Stimulated activated naive CD8-positive, alpha-beta T cell treated with anti-CD3 and anti-CD28 coated beads, Interleukin-15, amount 100 ng/mL, for 72 hours (primary cell): ENCODE measurements at regions not wholly inside any gene's neighbourhood (a gene's known extent, or its start where the extent isn't known, plus 50 kb on each side); places are given as distances from the start of the nearest gene placed in this dataset.

Experiments
- ATAC-seq: fragments of 150-1000 bp; cut with Tn5 transposase; 2 replicates; pipeline ENCODE4 v1.10.0; 2021; ENCODE audit warnings: mild to moderate bottlenecking, moderate library complexity
- DNase-seq, 2 donors: peaks; one replicate each; pipeline ENCODE4 v3.0.0; 2021 to 2022
- H3K27ac Mint-ChIP-seq, 2 donors: one replicate each; pipeline ENCODE4 v1.8.0; 2022; ENCODE audit warnings: mild to moderate bottlenecking in 2 of 2, mixed read lengths in 2 of 2, moderate library complexity in 2 of 2
- H3K27me3 Mint-ChIP-seq: one replicate; pipeline ENCODE4 v1.8.0; 2022; ENCODE audit warnings: mixed read lengths
- H3K4me1 Mint-ChIP-seq: one replicate; pipeline ENCODE4 v1.8.0; 2022; ENCODE audit warnings: mild to moderate bottlenecking, mixed read lengths
- H3K4me3 Mint-ChIP-seq, 2 donors: one replicate each; pipeline ENCODE4 v1.8.0; 2022; ENCODE audit warnings: mild to moderate bottlenecking in 2 of 2, mixed read lengths in 2 of 2, moderate library complexity in 1 of 2
- H3K9me3 Mint-ChIP-seq, 2 donors: one replicate each; pipeline ENCODE4 v1.8.0; 2022; ENCODE audit warnings: mixed read lengths in 2 of 2

- ATAC-seq (peak; percentile 34), DNase-seq (no peak)
- H3K27me3 Mint-ChIP-seq: peaks cover 25% of the 10 kb centered on the region
- H3K27ac Mint-ChIP-seq: no peak overlapping the region
- no peak overlapping the region for H3K4me3 Mint-ChIP-seq
- no peaks in the 10 kb centered on the region for H3K4me1 Mint-ChIP-seq
- no peaks in the 10 kb centered on the region for H3K9me3 Mint-ChIP-seq
Observed at GRCh38 chr10:120734483-120735078, 116.6 kb upstream of the WDR11 start.

GRCh38 chr10:120735315-120735714 lies 115.8 kb upstream of the WDR11 start:
- Mint-ChIP-seq H3K4me1 (no peaks in the 10 kb centered on the region), H3K27me3 (peaks cover 25% of the 10 kb centered on the region), H3K9me3 (no peaks in the 10 kb centered on the region), H3K27ac (no peak overlapping the region), H3K4me3 (no peak overlapping the region)
- DNase-seq: no peak
- no peak for ATAC-seq

DNA sequence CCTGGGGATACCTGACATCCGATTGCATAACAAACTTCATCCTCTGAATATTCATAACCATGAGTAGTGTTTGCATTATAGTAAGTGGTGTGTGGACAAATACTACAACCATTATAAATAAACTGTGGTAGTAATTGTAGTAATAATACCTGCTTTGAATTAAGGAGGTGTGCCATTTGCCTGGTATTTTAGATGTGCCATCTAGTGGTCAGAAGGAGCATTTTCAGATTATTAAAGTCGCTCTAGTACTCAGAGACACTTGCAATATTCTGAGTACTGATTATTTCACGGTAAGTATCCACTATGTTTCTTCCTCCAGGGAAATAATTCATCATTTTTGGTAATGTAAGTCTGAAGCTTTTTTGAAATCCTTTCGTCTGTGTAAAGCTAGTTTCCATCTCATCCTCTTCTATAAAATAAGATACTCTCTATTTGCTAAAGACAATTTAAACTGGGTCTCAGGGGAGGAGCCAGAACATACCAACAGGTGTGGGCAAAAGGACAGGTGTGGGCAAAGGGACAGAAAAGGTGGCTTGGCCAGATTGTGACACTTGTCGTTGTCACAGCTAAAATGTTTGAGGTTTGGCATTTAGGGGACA lies 115.3 kb upstream of the WDR11 start:
- DNase-seq (no peak), ATAC-seq (peak; percentile 51)
- Mint-ChIP-seq H3K27me3 (peaks cover 25% of the 10 kb centered on the region), H3K4me3 (no peak overlapping the region), H3K9me3 (no peaks in the 10 kb centered on the region), H3K4me1 (no peaks in the 10 kb centered on the region), H3K27ac (no peak overlapping the region)

- Mint-ChIP-seq H3K9me3 (no peaks in the 10 kb centered on the region), H3K4me3 (no peak overlapping the region), H3K27ac (no peak overlapping the region), H3K27me3 (peaks cover 25% of the 10 kb centered on the region), H3K4me1 (no peaks in the 10 kb centered on the region)
- ATAC-seq: peak; percentile 5
- DNase-seq: no peak
Observed at GRCh38 chr10:120736377-120736776, 114.8 kb upstream of the WDR11 start.

GRCh38 chr10:120738658-120739057 lies 112.5 kb upstream of the WDR11 start:
- Mint-ChIP-seq H3K4me3 (no peak overlapping the region), H3K27me3 (peaks cover 14% of the 10 kb centered on the region), H3K4me1 (no peaks in the 10 kb centered on the region), H3K27ac (no peak overlapping the region), H3K9me3 (no peaks in the 10 kb centered on the region)
- DNase-seq: no peak
- no peak for ATAC-seq

DNA sequence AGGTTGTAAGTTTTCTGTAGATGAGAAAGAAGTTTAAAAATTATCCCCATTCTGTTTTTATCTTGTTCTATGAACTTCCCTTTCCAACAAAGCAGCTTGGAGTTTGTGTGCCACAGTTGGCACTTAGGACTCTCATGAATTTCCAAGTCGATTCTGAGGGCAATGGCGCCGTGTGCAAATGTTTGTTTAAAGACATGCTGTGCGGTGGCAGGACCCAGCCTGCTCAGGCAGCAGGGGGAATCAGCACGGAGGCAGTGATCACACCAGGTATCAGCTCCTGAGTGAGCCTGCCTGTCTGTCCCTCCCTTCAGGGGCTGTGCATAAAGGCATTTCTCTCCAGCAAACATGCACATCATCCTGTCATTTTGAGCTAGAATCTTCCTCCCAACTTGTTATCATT lies 109.8 kb upstream of the WDR11 start:
- no peak for DNase-seq
- no peaks in the 10 kb centered on the region for H3K9me3 Mint-ChIP-seq
- ATAC-seq: no peak
- no peak overlapping the region for H3K4me3 Mint-ChIP-seq
- no peaks in the 10 kb centered on the region for H3K4me1 Mint-ChIP-seq
- no peak overlapping the region for H3K27ac Mint-ChIP-seq
- peaks cover 7% of the 10 kb centered on the region for H3K27me3 Mint-ChIP-seq

DNA sequence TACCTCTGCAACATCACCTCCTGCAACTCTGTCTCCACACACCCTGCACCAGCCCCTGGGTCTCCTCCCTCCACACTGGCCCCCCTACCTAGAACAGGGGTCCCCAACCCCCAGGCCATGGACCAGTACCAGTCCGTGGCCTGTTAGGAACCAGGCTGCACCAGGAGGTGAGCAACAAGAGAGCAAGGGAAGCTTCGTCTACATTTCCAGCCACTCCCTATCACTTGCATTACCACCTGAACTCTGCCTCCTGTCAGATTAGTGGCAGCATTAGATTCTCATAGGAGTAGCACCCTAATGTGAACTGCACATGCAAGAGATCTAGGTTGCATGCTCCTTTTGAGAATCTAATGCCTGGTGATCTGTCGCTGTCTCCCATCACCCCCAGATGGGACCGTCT lies 108.8 kb upstream of the WDR11 start:
- Mint-ChIP-seq H3K27ac (no peak overlapping the region), H3K9me3 (no peaks in the 10 kb centered on the region), H3K27me3 (no peaks in the 10 kb centered on the region), H3K4me3 (no peak overlapping the region), H3K4me1 (no peaks in the 10 kb centered on the region)
- DNase-seq (no peak), ATAC-seq (no peak)

GRCh38 chr10:120744040-120744439 lies 107.1 kb upstream of the WDR11 start:
- no peaks in the 10 kb centered on the region for H3K27me3 Mint-ChIP-seq
- no peak overlapping the region for H3K27ac Mint-ChIP-seq
- ATAC-seq: no peak
- H3K4me1 Mint-ChIP-seq: no peaks in the 10 kb centered on the region
- no peak overlapping the region for H3K4me3 Mint-ChIP-seq
- H3K9me3 Mint-ChIP-seq: no peaks in the 10 kb centered on the region
- no peak for DNase-seq

GRCh38 chr10:120746001-120746777 lies 105.0 kb upstream of the WDR11 start:
- Mint-ChIP-seq H3K27me3 (peaks cover 11% of the 10 kb centered on the region), H3K4me3 (no peak overlapping the region), H3K27ac (no peak overlapping the region), H3K9me3 (no peaks in the 10 kb centered on the region), H3K4me1 (no peaks in the 10 kb centered on the region)
- no peak for ATAC-seq
- DNase-seq: no peak

DNA sequence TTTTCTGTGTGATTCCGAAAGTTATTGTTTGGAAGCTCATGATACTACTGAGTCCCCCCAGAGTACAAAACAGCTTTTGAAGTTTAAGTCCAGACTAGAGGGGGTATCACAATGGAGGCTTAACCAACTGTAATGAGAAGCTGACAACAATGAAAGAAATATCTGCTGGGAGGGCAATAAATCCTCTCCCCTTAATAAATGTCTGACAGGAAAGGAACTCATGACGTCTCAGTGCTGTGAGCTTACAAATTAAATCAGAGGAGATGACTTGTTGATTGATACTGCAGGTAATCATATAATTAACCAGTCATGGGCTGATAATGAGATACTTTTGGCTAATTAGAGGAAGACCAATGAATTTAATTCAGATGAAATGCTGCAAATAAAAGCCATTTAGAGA lies 102.6 kb upstream of the WDR11 start:
- Mint-ChIP-seq H3K27ac (no peak overlapping the region), H3K27me3 (peaks cover 18% of the 10 kb centered on the region), H3K4me3 (no peak overlapping the region), H3K9me3 (no peaks in the 10 kb centered on the region), H3K4me1 (no peaks in the 10 kb centered on the region)
- ATAC-seq: no peak
- no peak for DNase-seq

- peaks cover 18% of the 10 kb centered on the region for H3K27me3 Mint-ChIP-seq
- H3K4me1 Mint-ChIP-seq: no peaks in the 10 kb centered on the region
- no peak overlapping the region for H3K4me3 Mint-ChIP-seq
- H3K9me3 Mint-ChIP-seq: no peaks in the 10 kb centered on the region
- DNase-seq: no peak
- no peak for ATAC-seq
- H3K27ac Mint-ChIP-seq: no peak overlapping the region
Observed at GRCh38 chr10:120749072-120749471, 102.1 kb upstream of the WDR11 start.

DNA sequence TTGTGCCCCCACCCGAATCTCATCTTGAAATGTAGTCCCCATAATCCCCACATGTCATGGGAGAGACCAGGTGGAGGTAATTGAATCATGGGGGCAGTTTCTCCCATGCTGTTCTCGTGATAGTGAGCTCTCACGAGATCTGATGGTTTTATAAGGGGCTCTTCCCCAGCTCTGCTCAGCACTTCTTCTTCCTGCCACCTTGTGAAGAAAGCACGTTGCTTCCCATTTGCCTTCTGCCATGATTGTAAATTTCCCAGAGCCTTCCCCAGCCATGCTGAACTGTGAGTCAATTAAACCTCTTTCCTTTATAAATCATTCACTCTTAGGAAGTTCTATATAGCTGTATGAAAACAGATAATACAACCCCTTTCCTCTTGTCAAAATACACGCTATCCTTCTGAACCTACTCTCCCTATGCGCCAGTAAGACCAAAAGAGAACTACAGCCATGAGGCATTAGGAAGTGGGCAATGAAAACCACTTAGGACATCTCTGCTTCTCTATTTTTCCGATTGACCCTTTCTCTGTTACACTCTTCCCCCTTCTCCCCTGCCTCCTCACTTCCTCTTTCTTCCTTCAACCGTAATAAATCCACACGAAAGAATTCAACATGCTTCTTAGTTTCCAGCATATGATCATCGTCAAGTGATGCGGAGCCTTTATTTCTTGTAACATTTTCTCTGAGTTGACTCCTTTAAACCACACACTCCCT lies 101.2 kb upstream of the WDR11 start:
- no peak for DNase-seq

DNA sequence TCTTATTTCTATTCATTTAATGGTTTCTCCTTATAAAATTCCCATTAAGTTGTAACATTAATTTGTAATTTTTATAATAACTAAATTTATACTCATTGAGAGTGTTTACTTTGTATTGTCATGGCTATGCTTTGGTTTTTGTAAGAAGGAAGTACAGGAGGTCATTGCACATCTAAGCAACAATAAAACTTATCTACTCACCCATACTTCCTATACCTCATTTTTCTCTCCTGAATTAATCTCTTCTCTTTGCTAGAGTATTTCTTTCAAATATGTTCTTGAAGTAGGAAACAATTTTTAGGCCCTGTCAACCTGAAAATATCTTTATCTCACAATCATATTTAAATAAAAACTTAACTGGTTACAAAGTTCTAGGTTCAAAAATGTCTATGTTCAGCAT lies 95.4 kb upstream of the WDR11 start:
- DNase-seq (no peak), ATAC-seq (no peak)
- H3K27me3 Mint-ChIP-seq: peaks cover 42% of the 10 kb centered on the region
- H3K9me3 Mint-ChIP-seq: no peaks in the 10 kb centered on the region
- peak overlapping the region in 1 of 2 donors; percentile 57 for H3K27ac Mint-ChIP-seq
- no peak overlapping the region for H3K4me3 Mint-ChIP-seq
- no peaks in the 10 kb centered on the region for H3K4me1 Mint-ChIP-seq

More for the DNA sequence above, 101.2 kb upstream of the WDR11 start:
- H3K9me3 Mint-ChIP-seq: no peaks in the 10 kb centered on the region
- H3K27ac Mint-ChIP-seq: no peak overlapping the region
- no peaks in the 10 kb centered on the region for H3K4me1 Mint-ChIP-seq
- no peak overlapping the region for H3K4me3 Mint-ChIP-seq
- no peak for ATAC-seq
- peaks cover 25% of the 10 kb centered on the region for H3K27me3 Mint-ChIP-seq

GRCh38 chr10:120760253-120760652 lies 90.9 kb upstream of the WDR11 start:
- H3K4me1 Mint-ChIP-seq: no peaks in the 10 kb centered on the region
- H3K4me3 Mint-ChIP-seq: no peak overlapping the region
- H3K9me3 Mint-ChIP-seq: no peaks in the 10 kb centered on the region
- H3K27me3 Mint-ChIP-seq: peaks cover 26% of the 10 kb centered on the region
- no peak overlapping the region for H3K27ac Mint-ChIP-seq
- DNase-seq (no peak), ATAC-seq (no peak)

- Mint-ChIP-seq H3K27ac (no peak overlapping the region), H3K27me3 (peaks cover 16% of the 10 kb centered on the region), H3K4me3 (no peak overlapping the region), H3K4me1 (no peaks in the 10 kb centered on the region), H3K9me3 (no peaks in the 10 kb centered on the region)
- no peak for DNase-seq
- no peak for ATAC-seq
Observed at GRCh38 chr10:120761951-120762350, 89.2 kb upstream of the WDR11 start.
